ENCODE measurements at regions not wholly inside any gene's neighbourhood (a gene's known extent, or its start where the extent isn't known, plus 50 kb on each side); places are given as distances from the start of the nearest gene placed in this dataset.

DNA sequence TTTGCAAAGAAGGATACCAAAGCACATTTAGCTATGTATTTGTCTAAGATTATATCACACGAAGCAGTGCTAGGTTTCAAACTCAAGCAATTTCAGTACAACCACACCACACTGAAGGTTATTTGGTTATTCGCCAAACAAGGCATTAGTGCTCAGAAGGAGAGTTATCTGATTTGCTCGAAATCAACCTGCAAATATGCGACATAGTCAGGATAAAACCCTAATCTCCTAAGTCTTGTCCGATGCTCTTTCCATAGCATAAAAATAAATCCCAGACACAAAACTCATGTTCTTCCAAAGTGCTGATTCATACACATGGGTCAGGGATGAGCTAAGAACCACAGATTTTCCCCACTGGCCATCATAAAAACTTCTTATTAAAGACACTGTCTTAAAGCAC lies 1288.0 kb upstream of the SORCS1 start:
- no peak for TF ChIP-seq JUN (IDR thresholded peaks at IDR 0.05; ENCODE audit: low read depth, low read length)
- TF ChIP-seq NRF1 (IDR thresholded peaks at IDR 0.05; ENCODE audit: low read depth, low read length), result no peak
- no peak for TF ChIP-seq POU5F1 (IDR thresholded peaks at IDR 0.05; ENCODE audit: low read depth, low read length)
- TF ChIP-seq MAX (IDR thresholded peaks at IDR 0.05), result no peak
- TF ChIP-seq SP2 (IDR thresholded peaks at IDR 0.05; ENCODE audit: low read length), result no peak
- TF ChIP-seq TAF7 (optimal IDR thresholded peaks at IDR 0.05; ENCODE audit: borderline replicate concordance, low read depth, low read length), result no peak
- TF ChIP-seq SUZ12 (IDR thresholded peaks at IDR 0.05; ENCODE audit: low read length), result no peak
- no peak for TF ChIP-seq SIX5 (IDR thresholded peaks at IDR 0.05; ENCODE audit: low read depth, low read length)
- TF ChIP-seq RNF2 (IDR thresholded peaks at IDR 0.05; ENCODE audit: borderline replicate concordance, low read depth, low read length, missing control alignments, poor library complexity, severe bottlenecking), result no peak
- no peak for TF ChIP-seq JUND (IDR thresholded peaks at IDR 0.05; ENCODE audit: low read length)
- TF ChIP-seq BCL11A (IDR thresholded peaks at IDR 0.05; ENCODE audit: low read depth in 2 of 2, low read length in 2 of 2), result no peak
- TF ChIP-seq SIN3A (conservative IDR thresholded peaks at IDR 0.05 in 1 of 2, IDR thresholded peaks at IDR 0.05 in 1 of 2; ENCODE audit: low read depth in 1 of 2, low read length in 2 of 2), result no peak
- TF ChIP-seq CEBPB (IDR thresholded peaks at IDR 0.05; ENCODE audit: low read depth, low read length), result no peak
- no peak for TF ChIP-seq HDAC6 (IDR thresholded peaks at IDR 0.05; ENCODE audit: low read depth, low read length)
- Histone ChIP-seq H3K79me1 (ENCODE audit: low read depth, low read length) (no peaks in the 10 kb centered on the region), H3K9me3 (ENCODE audit: insufficient read depth in 2 of 2, low read depth in 1 of 2, low read length in 1 of 2) (no peaks in the 10 kb centered on the region), H3K4me3 (ENCODE audit: extremely low read depth in 1 of 4, insufficient read depth in 2 of 4, low read depth in 3 of 4, low read length in 4 of 4) (no peak overlapping the region), H2BK20ac (ENCODE audit: low read length) (no peak overlapping the region), H3K56ac (replicated peaks; ENCODE audit: insufficient read length, low read depth, low read length) (no peak overlapping the region), H3K27ac (ENCODE audit: low read depth, low read length) (no peak overlapping the region), H3K9ac (replicated peaks in 1 of 4; ENCODE audit: extremely low read depth in 1 of 4, low read depth in 3 of 4, low read length in 3 of 4) (no peak overlapping the region), H3K4me2 (ENCODE audit: insufficient read depth in 1 of 2, low read depth in 2 of 2, low read length in 2 of 2) (no peak overlapping the region), H4K8ac (ENCODE audit: extremely low read depth, insufficient read depth, low read length) (no peak overlapping the region), H4K20me1 (replicated peaks in 1 of 2; ENCODE audit: control insufficient read depth in 1 of 2, insufficient read depth in 2 of 2, low read length in 2 of 2) (no peaks in the 10 kb centered on the region), H3K27me3 (replicated peaks in 1 of 4; ENCODE audit: control insufficient read depth in 3 of 4, extremely low read depth in 1 of 4, insufficient read depth in 3 of 4, low read length in 3 of 4) (no peaks in the 10 kb centered on the region), H3K23me2 (ENCODE audit: low read depth, low read length) (no peaks in the 10 kb centered on the region), H2BK120ac (replicated peaks; ENCODE audit: low read depth, low read length) (no peak overlapping the region), H4K91ac (replicated peaks; ENCODE audit: insufficient read length, low read length) (no peak overlapping the region), H3K18ac (ENCODE audit: extremely low read depth, low read length) (no peak overlapping the region), H3K23ac (ENCODE audit: insufficient read length) (no peak overlapping the region), H3K4ac (replicated peaks; ENCODE audit: insufficient read length, low read depth, low read length) (no peak overlapping the region), H4K5ac (ENCODE audit: insufficient read length, low read depth, low read length) (no peak overlapping the region), H2BK12ac (ENCODE audit: low read depth, low read length) (no peak overlapping the region), H3K36me3 (ENCODE audit: control insufficient read depth in 2 of 4, insufficient read depth in 4 of 4, low read length in 3 of 4) (no peaks in the 10 kb centered on the region), H2BK5ac (ENCODE audit: low read depth, low read length) (no peak overlapping the region), H2BK15ac (ENCODE audit: low read length) (no peak overlapping the region), H2AFZ (ENCODE audit: low read length) (no peak overlapping the region), H3K79me2 (ENCODE audit: control insufficient read depth in 1 of 2, insufficient read depth in 2 of 2, low read length in 2 of 2) (no peaks in the 10 kb centered on the region), H2AK5ac (ENCODE audit: low read depth, low read length) (no peak overlapping the region), H3K14ac (ENCODE audit: insufficient read length) (no peak overlapping the region), H3K4me1 (replicated peaks in 1 of 4; ENCODE audit: control insufficient read depth in 3 of 4, insufficient read depth in 4 of 4, low read length in 3 of 4) (no peaks in the 10 kb centered on the region)
- 93% methylated on average over 5 of the region's 5 CpGs; no CpG with 5 or more reads in 1 of the 2 experiments for WGBS, 2 experiments (ENCODE audit: extremely low coverage in 1 of 2, insufficient coverage in 1 of 2, insufficient read length in 1 of 2, insufficient replicate concordance in 2 of 2, low coverage in 1 of 2, low lambda C conversion rate in 2 of 2, missing lambda C conversion rate in 1 of 2)
- ChIA-PET POLR2A (ENCODE audit: partially characterized antibody) (no interaction called here), CTCF (ENCODE audit: partially characterized antibody) (no interaction called here)
- FAIRE-seq (no peak), DNase-seq (ENCODE audit: low read depth in 1 of 2, low spot score in 2 of 2) (no peak)
